HG02571 (cell line): ENCODE measurements at regions not wholly inside any gene's neighbourhood (a gene's known extent, or its start where the extent isn't known, plus 50 kb on each side); places are given as distances from the start of the nearest gene placed in this dataset.

Experiments
- ATAC-seq: cut with Tn5 transposase; IDR thresholded peaks from one replicate; pipeline ENCODE4 v1.9.1; 2021; ENCODE audit warnings: mild to moderate bottlenecking, moderate library complexity; ENCODE audit not compliant: unreplicated experiment

GRCh38 chr6:84467296-84467695, 239.9 kb upstream of the CEP162 start:
- ATAC-seq = no peak

- ATAC-seq = no peak
Measured at GRCh38 chr6:84466511-84466910, 239.1 kb upstream of the CEP162 start.

- no peak for ATAC-seq
Measured at GRCh38 chr6:84464471-84464870, 237.0 kb upstream of the CEP162 start.

GRCh38 chr6:84462698-84463097, 235.3 kb upstream of the CEP162 start:
- ATAC-seq = no peak

GRCh38 chr6:84461461-84461860, 234.0 kb upstream of the CEP162 start:
- ATAC-seq = no peak

- ATAC-seq = no peak
Measured at GRCh38 chr6:84460491-84460890, 233.0 kb upstream of the CEP162 start.

- ATAC-seq = no peak
Measured at GRCh38 chr6:84459401-84459800, 232.0 kb upstream of the CEP162 start.

GRCh38 chr6:84458271-84458670, 230.8 kb upstream of the CEP162 start:
- ATAC-seq = no peak

- ATAC-seq = no peak
Measured at GRCh38 chr6:84457276-84457675, 229.8 kb upstream of the CEP162 start.

- no peak for ATAC-seq
Measured at GRCh38 chr6:84456803-84457202, 229.4 kb upstream of the CEP162 start.

GRCh38 chr6:84455511-84456029, 228.1 kb upstream of the CEP162 start:
- no peak for ATAC-seq

- ATAC-seq = no peak
Measured at GRCh38 chr6:84453499-84453898, 226.1 kb upstream of the CEP162 start.

GRCh38 chr6:84450018-84450417, 222.6 kb upstream of the CEP162 start:
- no peak for ATAC-seq

GRCh38 chr6:84449220-84449619, 221.8 kb upstream of the CEP162 start:
- ATAC-seq = no peak

- ATAC-seq = no peak
Measured at GRCh38 chr6:84448331-84448730, 220.9 kb upstream of the CEP162 start.

- ATAC-seq = no peak
Measured at GRCh38 chr6:84447651-84448050, 220.2 kb upstream of the CEP162 start.

- ATAC-seq = no peak
Measured at GRCh38 chr6:84445068-84445467, 217.6 kb upstream of the CEP162 start.

GRCh38 chr6:84442208-84442607, 214.8 kb upstream of the CEP162 start:
- no peak for ATAC-seq

GRCh38 chr6:84441456-84441855, 214.0 kb upstream of the CEP162 start:
- ATAC-seq = no peak

GRCh38 chr6:84434550-84434949, 207.1 kb upstream of the CEP162 start:
- no peak for ATAC-seq

GRCh38 chr6:84432619-84433018, 205.2 kb upstream of the CEP162 start:
- ATAC-seq = no peak

GRCh38 chr6:84428300-84428907, 201.0 kb upstream of the CEP162 start:
- no peak for ATAC-seq
